ENCODE measurements at regions not wholly inside any gene's neighbourhood (a gene's known extent, or its start where the extent isn't known, plus 50 kb on each side); places are given as distances from the start of the nearest gene placed in this dataset.

DNA sequence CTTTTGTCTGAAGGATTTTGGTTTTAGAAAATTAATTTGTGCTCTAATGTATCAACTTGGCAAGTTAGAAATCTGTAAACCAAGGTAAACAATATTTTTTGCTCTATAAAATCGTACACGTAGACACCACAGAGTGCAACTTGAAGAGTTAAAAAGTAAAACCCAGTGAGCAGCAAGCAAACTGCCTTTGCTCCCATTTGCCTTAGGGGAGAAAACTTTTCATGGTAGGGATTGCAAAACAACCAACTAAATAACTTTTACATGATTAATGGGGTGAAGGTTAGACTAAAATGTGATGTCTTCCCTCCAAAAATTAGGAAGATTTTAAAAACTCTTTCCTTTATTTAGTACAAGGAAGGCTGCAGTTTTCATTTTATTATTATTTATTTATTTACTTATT is 224.2 kb upstream of the LYZL1 start:
- Histone ChIP-seq H3K4me1 (ENCODE audit: insufficient read depth, low read length, poor library complexity, severe bottlenecking) (peaks cover 10% of the 10 kb centered on the region), H3K4me3 (ENCODE audit: low read depth, low read length, poor library complexity, severe bottlenecking) (no peak overlapping the region), H3K36me3 (ENCODE audit: insufficient read depth, low read length, poor library complexity, severe bottlenecking) (no peaks in the 10 kb centered on the region), H3K9me3 (ENCODE audit: low read depth, low read length, poor library complexity, severe bottlenecking) (no peaks in the 10 kb centered on the region), H3K27me3 (replicated peaks; ENCODE audit: insufficient read depth, low read depth, low read length, poor library complexity) (no peaks in the 10 kb centered on the region), H3K27ac (ENCODE audit: low read depth, low read length, poor library complexity, severe bottlenecking) (no peak overlapping the region)
- POLR2A ChIA-PET (ENCODE audit: low non-redundant PET), result no interaction called here
- CTCF ChIA-PET, result no interaction called here
- intact Hi-C loops (cut with micrococcal nuclease; ENCODE audit: unreplicated experiment), result loop anchor here (10.0 kb wide), 1 partner anchor 240 kb away; no protein-coding TSS in a partner anchor
- no peak for TF ChIP-seq EZH2 (IDR thresholded peaks at IDR 0.05; ENCODE audit: borderline replicate concordance, low read depth, low read length, poor library complexity, severe bottlenecking)
- TF ChIP-seq, protein P1, sequence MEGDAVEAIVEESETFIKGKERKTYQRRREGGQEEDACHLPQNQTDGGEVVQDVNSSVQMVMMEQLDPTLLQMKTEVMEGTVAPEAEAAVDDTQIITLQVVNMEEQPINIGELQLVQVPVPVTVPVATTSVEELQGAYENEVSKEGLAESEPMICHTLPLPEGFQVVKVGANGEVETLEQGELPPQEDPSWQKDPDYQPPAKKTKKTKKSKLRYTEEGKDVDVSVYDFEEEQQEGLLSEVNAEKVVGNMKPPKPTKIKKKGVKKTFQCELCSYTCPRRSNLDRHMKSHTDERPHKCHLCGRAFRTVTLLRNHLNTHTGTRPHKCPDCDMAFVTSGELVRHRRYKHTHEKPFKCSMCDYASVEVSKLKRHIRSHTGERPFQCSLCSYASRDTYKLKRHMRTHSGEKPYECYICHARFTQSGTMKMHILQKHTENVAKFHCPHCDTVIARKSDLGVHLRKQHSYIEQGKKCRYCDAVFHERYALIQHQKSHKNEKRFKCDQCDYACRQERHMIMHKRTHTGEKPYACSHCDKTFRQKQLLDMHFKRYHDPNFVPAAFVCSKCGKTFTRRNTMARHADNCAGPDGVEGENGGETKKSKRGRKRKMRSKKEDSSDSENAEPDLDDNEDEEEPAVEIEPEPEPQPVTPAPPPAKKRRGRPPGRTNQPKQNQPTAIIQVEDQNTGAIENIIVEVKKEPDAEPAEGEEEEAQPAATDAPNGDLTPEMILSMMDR (conservative IDR thresholded peaks at IDR 0.05; ENCODE audit: low read depth, low read length), result no peak
- no peak for DNase-seq (ENCODE audit: low spot score)
- no TSS peak for BruUV-seq (replicated peaks)

DNA sequence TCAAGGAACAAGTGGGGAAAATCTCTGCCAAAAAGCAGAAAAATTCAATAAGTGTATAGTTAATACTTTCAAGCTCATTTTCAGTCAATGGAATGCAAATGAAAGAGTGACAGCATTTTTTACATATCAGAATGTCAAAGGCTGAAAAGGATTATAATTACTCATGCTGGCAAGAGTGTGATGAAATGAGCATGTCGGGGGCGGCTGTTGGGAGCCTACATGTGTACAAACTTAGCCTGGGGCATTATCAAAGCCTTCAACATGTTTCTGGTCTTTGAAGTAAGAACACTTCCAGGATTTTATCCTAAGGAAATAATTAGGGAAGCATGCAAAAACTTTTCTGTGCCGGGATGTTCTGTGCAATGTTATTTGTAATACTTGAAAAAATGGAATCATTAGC is 221.7 kb upstream of the LYZL1 start:
- H3K9me3 ChIP-seq (ENCODE audit: low read depth, low read length, poor library complexity, severe bottlenecking), result no peaks in the 10 kb centered on the region
- no peaks in the 10 kb centered on the region for H3K27me3 ChIP-seq (replicated peaks; ENCODE audit: insufficient read depth, low read depth, low read length, poor library complexity)
- no peak for TF ChIP-seq EZH2 (IDR thresholded peaks at IDR 0.05; ENCODE audit: borderline replicate concordance, low read depth, low read length, poor library complexity, severe bottlenecking)
- TF ChIP-seq, protein P1 (conservative IDR thresholded peaks at IDR 0.05; ENCODE audit: low read depth, low read length), result no peak
- no peak overlapping the region for H3K27ac ChIP-seq (ENCODE audit: low read depth, low read length, poor library complexity, severe bottlenecking)
- intact Hi-C loops (cut with micrococcal nuclease; ENCODE audit: unreplicated experiment), result loop anchor here (10.0 kb wide), 1 partner anchor 238 kb away; no protein-coding TSS in a partner anchor
- peak; percentile 78 for DNase-seq (ENCODE audit: low spot score)
- no peak overlapping the region for H3K4me3 ChIP-seq (ENCODE audit: low read depth, low read length, poor library complexity, severe bottlenecking)
- no TSS peak for BruUV-seq (replicated peaks)
- H3K4me1 ChIP-seq (ENCODE audit: insufficient read depth, low read length, poor library complexity, severe bottlenecking), result peaks cover 10% of the 10 kb centered on the region
- H3K36me3 ChIP-seq (ENCODE audit: insufficient read depth, low read length, poor library complexity, severe bottlenecking), result no peaks in the 10 kb centered on the region
- CTCF ChIA-PET, result interaction anchor here (1.0 kb wide), 1 partner anchor 237 kb away, joined by 3 read pairs; no protein-coding TSS in a partner anchor
- POLR2A ChIA-PET (ENCODE audit: low non-redundant PET), result no interaction called here

DNA sequence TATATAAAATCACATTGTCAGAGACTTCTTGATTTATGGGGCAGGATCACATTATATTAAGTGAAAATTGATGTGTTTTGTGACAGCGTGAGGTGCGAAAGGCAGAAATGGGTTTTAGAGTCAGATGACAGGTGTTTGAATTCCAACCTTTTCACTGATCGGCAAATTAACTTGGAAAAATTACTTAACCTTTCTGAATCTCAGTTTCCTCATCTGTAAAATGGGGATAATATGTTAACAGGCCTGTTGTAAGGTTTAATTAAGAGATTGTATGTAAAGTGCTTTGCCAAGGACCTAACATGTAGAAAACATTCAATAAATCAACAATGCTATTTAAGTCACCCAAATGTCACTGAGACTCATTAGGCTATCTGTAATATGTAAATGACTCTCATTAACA is 221.2 kb upstream of the LYZL1 start:
- intact Hi-C loops (cut with micrococcal nuclease; ENCODE audit: unreplicated experiment), result loop anchor here (10.0 kb wide), 1 partner anchor 237 kb away; no protein-coding TSS in a partner anchor
- DNase-seq (ENCODE audit: low spot score), result no peak
- Histone ChIP-seq H3K4me3 (ENCODE audit: low read depth, low read length, poor library complexity, severe bottlenecking) (no peak overlapping the region), H3K27ac (ENCODE audit: low read depth, low read length, poor library complexity, severe bottlenecking) (no peak overlapping the region), H3K36me3 (ENCODE audit: insufficient read depth, low read length, poor library complexity, severe bottlenecking) (no peaks in the 10 kb centered on the region), H3K27me3 (replicated peaks; ENCODE audit: insufficient read depth, low read depth, low read length, poor library complexity) (no peaks in the 10 kb centered on the region), H3K9me3 (ENCODE audit: low read depth, low read length, poor library complexity, severe bottlenecking) (no peaks in the 10 kb centered on the region), H3K4me1 (ENCODE audit: insufficient read depth, low read length, poor library complexity, severe bottlenecking) (peaks cover 10% of the 10 kb centered on the region)
- BruUV-seq (replicated peaks), result no TSS peak
- CTCF ChIA-PET, result no interaction called here
- TF ChIP-seq EZH2 (IDR thresholded peaks at IDR 0.05; ENCODE audit: borderline replicate concordance, low read depth, low read length, poor library complexity, severe bottlenecking), result no peak
- TF ChIP-seq, protein P1 (conservative IDR thresholded peaks at IDR 0.05; ENCODE audit: low read depth, low read length), result no peak
- POLR2A ChIA-PET (ENCODE audit: low non-redundant PET), result no interaction called here

Measured in A673 (cell line).